WTC11 (cell line): ENCODE measurements at regions not wholly inside any gene's neighbourhood (a gene's known extent, or its start where the extent isn't known, plus 50 kb on each side); places are given as distances from the start of the nearest gene placed in this dataset.

Source experiments
- ATAC-seq: fragments of 200-7000 bp; cut with Tn5 transposase; 2 replicates; pipeline ENCODE4 v1.10.0; 2021; ENCODE audit warnings: mild to moderate bottlenecking, moderate library complexity
- CTCF ChIA-PET: fragments of 300-600 bp; sonication (Branson Sonifier 250); formaldehyde crosslinking; loops from one replicate; lab custom pipeline; 2021; ENCODE audit warnings: antibody characterized with exemption; lab: Charles Lee
- POLR2A ChIA-PET: fragments of 350-600 bp; sonication (Branson Sonifier 250); formaldehyde crosslinking; loops from one replicate; lab custom pipeline; 2021; ENCODE audit warnings: antibody characterized with exemption; lab: Charles Lee
- DNase-seq: peaks from one replicate; pipeline ENCODE4 v3.0.0; 2021; ENCODE audit warnings: low spot score
- H3K27ac Mint-ChIP-seq: 2 replicates; pipeline ENCODE4 v1.8.0; 2021; ENCODE audit warnings: mixed read lengths
- H3K27me3 Mint-ChIP-seq: 2 replicates; pipeline ENCODE4 v1.8.0; 2021; ENCODE audit warnings: low read depth, mild to moderate bottlenecking, moderate library complexity, mixed read lengths
- H3K36me3 Mint-ChIP-seq: 2 replicates; pipeline ENCODE4 v1.8.0; 2021; ENCODE audit warnings: mixed read lengths
- H3K4me1 Mint-ChIP-seq: 2 replicates; pipeline ENCODE4 v1.8.0; 2022; ENCODE audit warnings: mixed read lengths
- H3K4me3 Mint-ChIP-seq: 2 replicates; pipeline ENCODE4 v1.8.0; 2021; ENCODE audit warnings: mild to moderate bottlenecking, moderate library complexity, mixed read lengths
- H3K9me3 Mint-ChIP-seq: 2 replicates; pipeline ENCODE4 v1.8.0; 2021; ENCODE audit warnings: mixed read lengths
- CREM ChIP-seq: sonication (generic); formaldehyde crosslinking; IDR thresholded peaks from 2 replicates; pipeline ENCODE4 v1.8.1; 2022; ENCODE audit warnings: mild to moderate bottlenecking, missing genetic modification reagents, moderate library complexity
- FOXK1 ChIP-seq: sonication (generic); formaldehyde crosslinking; IDR thresholded peaks from 2 replicates; pipeline ENCODE4 v1.8.0; 2022; ENCODE audit warnings: mild to moderate bottlenecking, moderate library complexity, missing genetic modification reagents
- HMGA2 ChIP-seq: fragments of 250-450 bp; sonication (Bioruptor Pico); IDR thresholded peaks from 2 replicates; pipeline ENCODE4 v1.4.0; 2021; ENCODE audit warnings: mild to moderate bottlenecking, moderate library complexity
- JUN ChIP-seq: sonication (generic); formaldehyde crosslinking; IDR thresholded peaks from 2 replicates; pipeline ENCODE4 v1.8.0; 2023; ENCODE audit warnings: mild to moderate bottlenecking, missing genetic modification reagents
- NFE2L1 ChIP-seq: sonication (generic); formaldehyde crosslinking; IDR thresholded peaks from 2 replicates; pipeline ENCODE4 v1.8.1; 2023; ENCODE audit warnings: missing genetic modification reagents
- NR1H2 ChIP-seq: sonication (generic); formaldehyde crosslinking; IDR thresholded peaks from 2 replicates; pipeline ENCODE4 v1.9.0; 2021; ENCODE audit warnings: mild to moderate bottlenecking, moderate library complexity, missing genetic modification reagents
- NR2C2 ChIP-seq: sonication (generic); formaldehyde crosslinking; IDR thresholded peaks from 2 replicates; pipeline ENCODE4 v1.8.0; 2022; ENCODE audit warnings: mild to moderate bottlenecking, missing genetic modification reagents
- RELA ChIP-seq: sonication (generic); formaldehyde crosslinking; IDR thresholded peaks from 2 replicates; pipeline ENCODE4 v1.8.1; 2022; ENCODE audit warnings: missing genetic modification reagents, mild to moderate bottlenecking, borderline replicate concordance
- SMAD3 ChIP-seq: sonication (generic); formaldehyde crosslinking; IDR thresholded peaks from 2 replicates; pipeline ENCODE4 v1.8.0; 2022; ENCODE audit warnings: missing genetic modification reagents, mild to moderate bottlenecking, borderline replicate concordance
- SMAD4 ChIP-seq: sonication (generic); formaldehyde crosslinking; IDR thresholded peaks from 2 replicates; pipeline ENCODE4 v1.8.0; 2022; ENCODE audit warnings: mild to moderate bottlenecking, missing genetic modification reagents
- ZBTB21 ChIP-seq: sonication (generic); formaldehyde crosslinking; IDR thresholded peaks from 2 replicates; pipeline ENCODE4 v1.8.1; 2023; ENCODE audit warnings: mild to moderate bottlenecking, missing genetic modification reagents, borderline replicate concordance
- ZNF232 ChIP-seq: sonication (generic); formaldehyde crosslinking; IDR thresholded peaks from 2 replicates; pipeline ENCODE4 v1.8.0; 2022; ENCODE audit warnings: mild to moderate bottlenecking, missing genetic modification reagents
- ZNF263 ChIP-seq: sonication (generic); formaldehyde crosslinking; IDR thresholded peaks from 2 replicates; pipeline ENCODE4 v1.8.1; 2022; ENCODE audit warnings: low read depth, mild to moderate bottlenecking, moderate library complexity, missing genetic modification reagents
- ZNF317 ChIP-seq: sonication (generic); formaldehyde crosslinking; IDR thresholded peaks from 2 replicates; pipeline ENCODE4 v1.8.1; 2023; ENCODE audit warnings: low read depth, mild to moderate bottlenecking, moderate library complexity, missing genetic modification reagents, borderline replicate concordance
- ZNF396 ChIP-seq: fragments of 250-450 bp; sonication (Bioruptor Pico); IDR thresholded peaks from 2 replicates; pipeline ENCODE4 v1.8.0; 2021; ENCODE audit warnings: mild to moderate bottlenecking, moderate library complexity, borderline replicate concordance
- TF ChIP-seq, protein P1 (sequence below): sonication (generic); formaldehyde crosslinking; IDR thresholded peaks from 2 replicates; pipeline ENCODE4 v1.8.0; 2022; ENCODE audit warnings: mild to moderate bottlenecking, missing genetic modification reagents
- TF ChIP-seq, protein P2 (sequence below): sonication (generic); formaldehyde crosslinking; IDR thresholded peaks from 2 replicates; pipeline ENCODE4 v1.8.1; 2023; ENCODE audit warnings: mild to moderate bottlenecking, missing genetic modification reagents, moderate library complexity
- TF ChIP-seq, protein P3 (sequence below): fragments of 250-450 bp; sonication (Bioruptor Pico); IDR thresholded peaks from 2 replicates; pipeline ENCODE4 v1.9.0; 2021; ENCODE audit warnings: mild to moderate bottlenecking
- TF ChIP-seq, protein P4 (sequence below): sonication (generic); formaldehyde crosslinking; conservative IDR thresholded peaks from 2 replicates; pipeline ENCODE4 v1.8.1; 2022; ENCODE audit warnings: mild to moderate bottlenecking, missing genetic modification reagents
- TF ChIP-seq, protein P5 (sequence below): fragments of 250-450 bp; sonication (Bioruptor Pico); IDR thresholded peaks from 2 replicates; pipeline ENCODE4 v1.9.0; 2021; ENCODE audit warnings: mild to moderate bottlenecking
- TF ChIP-seq, protein P6 (sequence below): fragments of 200-600 bp; IDR thresholded peaks from 2 replicates; pipeline ENCODE4 v1.8.0; 2022; ENCODE audit warnings: antibody characterized with exemption
- TF ChIP-seq, protein P7 (sequence below): sonication (generic); formaldehyde crosslinking; IDR thresholded peaks from 2 replicates; pipeline ENCODE4 v1.8.0; 2023; ENCODE audit warnings: missing genetic modification reagents
- TF ChIP-seq, protein P8 (sequence below): sonication (generic); formaldehyde crosslinking; conservative IDR thresholded peaks from 2 replicates; pipeline ENCODE4 v1.8.1; 2023; ENCODE audit warnings: mild to moderate bottlenecking, low read depth, missing genetic modification reagents, moderate library complexity
- TF ChIP-seq, protein P9 (sequence below): sonication (generic); formaldehyde crosslinking; IDR thresholded peaks from 2 replicates; pipeline ENCODE4 v1.8.0; 2022; ENCODE audit warnings: mild to moderate bottlenecking, missing genetic modification reagents

DNA sequence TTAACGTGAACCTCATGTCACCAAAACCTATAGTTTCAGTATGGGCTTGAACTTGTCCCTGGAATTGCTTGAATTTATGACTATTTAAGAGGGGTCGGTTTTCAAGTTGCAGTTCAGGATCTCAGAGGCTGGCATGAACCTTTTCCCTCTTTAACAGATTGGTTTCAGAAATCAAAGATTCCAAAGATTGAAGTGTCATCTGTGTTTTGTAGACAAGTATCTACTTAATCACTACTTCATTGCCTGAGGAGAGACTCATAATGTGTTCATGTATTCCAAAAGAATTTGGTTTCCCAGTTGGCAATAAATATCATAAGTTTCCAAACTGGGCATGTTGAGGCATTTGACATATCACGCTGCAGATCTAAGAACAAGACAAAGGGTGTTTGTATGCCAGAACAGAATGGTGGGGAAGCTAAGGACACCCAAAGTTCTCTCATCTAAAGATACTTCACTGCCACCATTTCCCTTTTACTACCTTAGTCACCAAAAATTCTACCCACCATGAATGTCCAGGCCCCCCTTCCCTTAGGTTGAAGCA, 199.5 kb downstream of the NUAK1 start:
- TF ChIP-seq JUN (CRISPR knock-in tag) (no peak), ZBTB21 (CRISPR knock-in tag) (no peak), RELA (no peak), SMAD4 (CRISPR knock-in tag) (no peak), HMGA2 (CRISPR knock-in tag) (no peak)
- TF ChIP-seq, protein P1, sequence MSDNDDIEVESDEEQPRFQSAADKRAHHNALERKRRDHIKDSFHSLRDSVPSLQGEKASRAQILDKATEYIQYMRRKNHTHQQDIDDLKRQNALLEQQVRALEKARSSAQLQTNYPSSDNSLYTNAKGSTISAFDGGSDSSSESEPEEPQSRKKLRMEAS = no peak
- TF ChIP-seq, protein P2, sequence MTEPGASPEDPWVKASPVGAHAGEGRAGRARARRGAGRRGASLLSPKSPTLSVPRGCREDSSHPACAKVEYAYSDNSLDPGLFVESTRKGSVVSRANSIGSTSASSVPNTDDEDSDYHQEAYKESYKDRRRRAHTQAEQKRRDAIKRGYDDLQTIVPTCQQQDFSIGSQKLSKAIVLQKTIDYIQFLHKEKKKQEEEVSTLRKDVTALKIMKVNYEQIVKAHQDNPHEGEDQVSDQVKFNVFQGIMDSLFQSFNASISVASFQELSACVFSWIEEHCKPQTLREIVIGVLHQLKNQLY (CRISPR knock-in tag) = no peak
- CTCF ChIA-PET = no interaction called here
- POLR2A ChIA-PET = no interaction called here
- no peak for DNase-seq
- H3K4me3 Mint-ChIP-seq = no peak overlapping the region
- ATAC-seq = no peak
- no peaks in the 10 kb centered on the region for H3K27me3 Mint-ChIP-seq
- no peaks in the 10 kb centered on the region for H3K36me3 Mint-ChIP-seq
- H3K4me1 Mint-ChIP-seq = peaks cover 23% of the 10 kb centered on the region
- no peak overlapping the region for H3K27ac Mint-ChIP-seq
- H3K9me3 Mint-ChIP-seq = peaks cover 17% of the 10 kb centered on the region

DNA sequence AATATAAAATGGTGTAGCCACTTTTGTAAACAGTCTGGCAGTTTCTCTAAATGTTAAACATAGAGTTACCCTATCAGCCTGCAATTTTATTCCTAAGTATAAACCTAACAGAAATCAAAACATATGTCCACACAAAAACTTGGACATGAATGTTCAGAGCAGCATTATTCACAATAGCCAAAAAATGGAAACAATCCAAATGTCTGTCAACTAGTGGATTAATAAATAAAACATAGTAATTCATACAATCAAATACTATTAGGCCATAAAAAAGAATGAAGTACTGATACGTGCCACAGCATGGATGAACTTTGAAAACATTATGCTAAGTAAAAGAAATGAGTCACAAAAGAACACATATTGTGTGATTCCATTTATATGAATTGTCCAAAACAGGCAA, 196.5 kb downstream of the NUAK1 start:
- Mint-ChIP-seq H3K4me3 (no peak overlapping the region), H3K9me3 (peaks cover 25% of the 10 kb centered on the region), H3K4me1 (peaks cover 20% of the 10 kb centered on the region), H3K27ac (no peak overlapping the region), H3K36me3 (no peaks in the 10 kb centered on the region), H3K27me3 (no peaks in the 10 kb centered on the region)
- DNase-seq (no peak), ATAC-seq (no peak)
- POLR2A ChIA-PET = no interaction called here
- CTCF ChIA-PET = no interaction called here
- TF ChIP-seq ZNF396 (CRISPR knock-in tag) = no peak
- TF ChIP-seq, protein P3, sequence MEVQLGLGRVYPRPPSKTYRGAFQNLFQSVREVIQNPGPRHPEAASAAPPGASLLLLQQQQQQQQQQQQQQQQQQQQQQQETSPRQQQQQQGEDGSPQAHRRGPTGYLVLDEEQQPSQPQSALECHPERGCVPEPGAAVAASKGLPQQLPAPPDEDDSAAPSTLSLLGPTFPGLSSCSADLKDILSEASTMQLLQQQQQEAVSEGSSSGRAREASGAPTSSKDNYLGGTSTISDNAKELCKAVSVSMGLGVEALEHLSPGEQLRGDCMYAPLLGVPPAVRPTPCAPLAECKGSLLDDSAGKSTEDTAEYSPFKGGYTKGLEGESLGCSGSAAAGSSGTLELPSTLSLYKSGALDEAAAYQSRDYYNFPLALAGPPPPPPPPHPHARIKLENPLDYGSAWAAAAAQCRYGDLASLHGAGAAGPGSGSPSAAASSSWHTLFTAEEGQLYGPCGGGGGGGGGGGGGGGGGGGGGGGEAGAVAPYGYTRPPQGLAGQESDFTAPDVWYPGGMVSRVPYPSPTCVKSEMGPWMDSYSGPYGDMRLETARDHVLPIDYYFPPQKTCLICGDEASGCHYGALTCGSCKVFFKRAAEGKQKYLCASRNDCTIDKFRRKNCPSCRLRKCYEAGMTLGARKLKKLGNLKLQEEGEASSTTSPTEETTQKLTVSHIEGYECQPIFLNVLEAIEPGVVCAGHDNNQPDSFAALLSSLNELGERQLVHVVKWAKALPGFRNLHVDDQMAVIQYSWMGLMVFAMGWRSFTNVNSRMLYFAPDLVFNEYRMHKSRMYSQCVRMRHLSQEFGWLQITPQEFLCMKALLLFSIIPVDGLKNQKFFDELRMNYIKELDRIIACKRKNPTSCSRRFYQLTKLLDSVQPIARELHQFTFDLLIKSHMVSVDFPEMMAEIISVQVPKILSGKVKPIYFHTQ = no peak
- TF ChIP-seq NFE2L1 (CRISPR knock-in tag) = no peak
- no peak for TF ChIP-seq ZNF317 (CRISPR knock-in tag)
- TF ChIP-seq JUN (CRISPR knock-in tag) = no peak
- no peak for TF ChIP-seq CREM (CRISPR knock-in tag)
- TF ChIP-seq SMAD3 (CRISPR knock-in tag) = no peak
- no peak for TF ChIP-seq ZNF232
- TF ChIP-seq, protein P4, sequence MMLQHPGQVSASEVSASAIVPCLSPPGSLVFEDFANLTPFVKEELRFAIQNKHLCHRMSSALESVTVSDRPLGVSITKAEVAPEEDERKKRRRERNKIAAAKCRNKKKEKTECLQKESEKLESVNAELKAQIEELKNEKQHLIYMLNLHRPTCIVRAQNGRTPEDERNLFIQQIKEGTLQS = no peak
- no peak for TF ChIP-seq FOXK1 (CRISPR knock-in tag)
- TF ChIP-seq, protein P5, sequence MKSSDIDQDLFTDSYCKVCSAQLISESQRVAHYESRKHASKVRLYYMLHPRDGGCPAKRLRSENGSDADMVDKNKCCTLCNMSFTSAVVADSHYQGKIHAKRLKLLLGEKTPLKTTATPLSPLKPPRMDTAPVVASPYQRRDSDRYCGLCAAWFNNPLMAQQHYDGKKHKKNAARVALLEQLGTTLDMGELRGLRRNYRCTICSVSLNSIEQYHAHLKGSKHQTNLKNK = no peak
- TF ChIP-seq NR2C2 (CRISPR knock-in tag) = no peak
- TF ChIP-seq ZNF263 = no peak
- TF ChIP-seq, protein P6, sequence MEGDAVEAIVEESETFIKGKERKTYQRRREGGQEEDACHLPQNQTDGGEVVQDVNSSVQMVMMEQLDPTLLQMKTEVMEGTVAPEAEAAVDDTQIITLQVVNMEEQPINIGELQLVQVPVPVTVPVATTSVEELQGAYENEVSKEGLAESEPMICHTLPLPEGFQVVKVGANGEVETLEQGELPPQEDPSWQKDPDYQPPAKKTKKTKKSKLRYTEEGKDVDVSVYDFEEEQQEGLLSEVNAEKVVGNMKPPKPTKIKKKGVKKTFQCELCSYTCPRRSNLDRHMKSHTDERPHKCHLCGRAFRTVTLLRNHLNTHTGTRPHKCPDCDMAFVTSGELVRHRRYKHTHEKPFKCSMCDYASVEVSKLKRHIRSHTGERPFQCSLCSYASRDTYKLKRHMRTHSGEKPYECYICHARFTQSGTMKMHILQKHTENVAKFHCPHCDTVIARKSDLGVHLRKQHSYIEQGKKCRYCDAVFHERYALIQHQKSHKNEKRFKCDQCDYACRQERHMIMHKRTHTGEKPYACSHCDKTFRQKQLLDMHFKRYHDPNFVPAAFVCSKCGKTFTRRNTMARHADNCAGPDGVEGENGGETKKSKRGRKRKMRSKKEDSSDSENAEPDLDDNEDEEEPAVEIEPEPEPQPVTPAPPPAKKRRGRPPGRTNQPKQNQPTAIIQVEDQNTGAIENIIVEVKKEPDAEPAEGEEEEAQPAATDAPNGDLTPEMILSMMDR = no peak
- TF ChIP-seq, protein P7, sequence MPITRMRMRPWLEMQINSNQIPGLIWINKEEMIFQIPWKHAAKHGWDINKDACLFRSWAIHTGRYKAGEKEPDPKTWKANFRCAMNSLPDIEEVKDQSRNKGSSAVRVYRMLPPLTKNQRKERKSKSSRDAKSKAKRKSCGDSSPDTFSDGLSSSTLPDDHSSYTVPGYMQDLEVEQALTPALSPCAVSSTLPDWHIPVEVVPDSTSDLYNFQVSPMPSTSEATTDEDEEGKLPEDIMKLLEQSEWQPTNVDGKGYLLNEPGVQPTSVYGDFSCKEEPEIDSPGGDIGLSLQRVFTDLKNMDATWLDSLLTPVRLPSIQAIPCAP (CRISPR knock-in tag) = no peak
- TF ChIP-seq, protein P8, sequence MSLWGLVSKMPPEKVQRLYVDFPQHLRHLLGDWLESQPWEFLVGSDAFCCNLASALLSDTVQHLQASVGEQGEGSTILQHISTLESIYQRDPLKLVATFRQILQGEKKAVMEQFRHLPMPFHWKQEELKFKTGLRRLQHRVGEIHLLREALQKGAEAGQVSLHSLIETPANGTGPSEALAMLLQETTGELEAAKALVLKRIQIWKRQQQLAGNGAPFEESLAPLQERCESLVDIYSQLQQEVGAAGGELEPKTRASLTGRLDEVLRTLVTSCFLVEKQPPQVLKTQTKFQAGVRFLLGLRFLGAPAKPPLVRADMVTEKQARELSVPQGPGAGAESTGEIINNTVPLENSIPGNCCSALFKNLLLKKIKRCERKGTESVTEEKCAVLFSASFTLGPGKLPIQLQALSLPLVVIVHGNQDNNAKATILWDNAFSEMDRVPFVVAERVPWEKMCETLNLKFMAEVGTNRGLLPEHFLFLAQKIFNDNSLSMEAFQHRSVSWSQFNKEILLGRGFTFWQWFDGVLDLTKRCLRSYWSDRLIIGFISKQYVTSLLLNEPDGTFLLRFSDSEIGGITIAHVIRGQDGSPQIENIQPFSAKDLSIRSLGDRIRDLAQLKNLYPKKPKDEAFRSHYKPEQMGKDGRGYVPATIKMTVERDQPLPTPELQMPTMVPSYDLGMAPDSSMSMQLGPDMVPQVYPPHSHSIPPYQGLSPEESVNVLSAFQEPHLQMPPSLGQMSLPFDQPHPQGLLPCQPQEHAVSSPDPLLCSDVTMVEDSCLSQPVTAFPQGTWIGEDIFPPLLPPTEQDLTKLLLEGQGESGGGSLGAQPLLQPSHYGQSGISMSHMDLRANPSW (CRISPR knock-in tag) = no peak
- TF ChIP-seq, protein P9, sequence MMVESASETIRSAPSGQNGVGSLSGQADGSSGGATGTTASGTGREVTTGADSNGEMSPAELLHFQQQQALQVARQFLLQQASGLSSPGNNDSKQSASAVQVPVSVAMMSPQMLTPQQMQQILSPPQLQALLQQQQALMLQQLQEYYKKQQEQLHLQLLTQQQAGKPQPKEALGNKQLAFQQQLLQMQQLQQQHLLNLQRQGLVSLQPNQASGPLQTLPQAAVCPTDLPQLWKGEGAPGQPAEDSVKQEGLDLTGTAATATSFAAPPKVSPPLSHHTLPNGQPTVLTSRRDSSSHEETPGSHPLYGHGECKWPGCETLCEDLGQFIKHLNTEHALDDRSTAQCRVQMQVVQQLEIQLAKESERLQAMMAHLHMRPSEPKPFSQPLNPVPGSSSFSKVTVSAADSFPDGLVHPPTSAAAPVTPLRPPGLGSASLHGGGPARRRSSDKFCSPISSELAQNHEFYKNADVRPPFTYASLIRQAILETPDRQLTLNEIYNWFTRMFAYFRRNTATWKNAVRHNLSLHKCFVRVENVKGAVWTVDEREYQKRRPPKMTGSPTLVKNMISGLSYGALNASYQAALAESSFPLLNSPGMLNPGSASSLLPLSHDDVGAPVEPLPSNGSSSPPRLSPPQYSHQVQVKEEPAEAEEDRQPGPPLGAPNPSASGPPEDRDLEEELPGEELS = no peak
- TF ChIP-seq NR1H2 (CRISPR knock-in tag) = no peak
